Thoracic aorta (tissue), 2 donors: ENCODE measurements at regions not wholly inside any gene's neighbourhood (a gene's known extent, or its start where the extent isn't known, plus 50 kb on each side); places are given as distances from the start of the nearest gene placed in this dataset.

Experiments
- ATAC-seq: fragments of 150-250 bp; one replicate; pipeline ENCODE4 v1.8.0; 2017; ENCODE audit warnings: low read depth; ENCODE audit not compliant: insufficient number of reproducible peaks, low FRiP score
- DNase-seq: peaks from one replicate; pipeline ENCODE4 v3.0.0-alpha.2; 2020; ENCODE audit warnings: low spot score
- H3K27ac ChIP-seq, 2 donors: fragments of 200-600 bp; sonication (generic); 1 replicate in 1 of 2; 2 replicates in 1 of 2; pipeline ENCODE4 v1.5.1; 2016; ENCODE audit warnings: mild to moderate bottlenecking in 2 of 2, moderate library complexity in 2 of 2
- H3K27me3 ChIP-seq: fragments of 200-600 bp; sonication (generic); replicated peaks from 2 replicates; pipeline ENCODE4 v1.6.0; 2016; ENCODE audit warnings: mild to moderate bottlenecking; ENCODE audit not compliant: insufficient read depth
- H3K36me3 ChIP-seq: fragments of 200-600 bp; sonication (generic); one replicate; pipeline ENCODE4 v1.5.1; 2016
- H3K4me1 ChIP-seq, 2 donors: fragments of 200-600 bp; sonication (generic); 1 replicate in 1 of 2; 2 replicates in 1 of 2; pipeline versions ENCODE4 v1.5.1 to v1.6.0; 2016; ENCODE audit warnings: low read depth in 2 of 2, mild to moderate bottlenecking in 1 of 2; ENCODE audit not compliant: control insufficient read depth in 1 of 2
- H3K4me3 ChIP-seq: fragments of 200-600 bp; sonication (generic); 2 replicates; pipeline ENCODE4 v1.5.1; 2016; ENCODE audit warnings: mild to moderate bottlenecking
- H3K9me3 ChIP-seq: fragments of 200-600 bp; sonication (generic); 2 replicates; pipeline ENCODE4 v1.5.1; 2016
- CTCF ChIP-seq: fragments of 200-600 bp; sonication (generic); IDR thresholded peaks from one replicate; pipeline ENCODE4 v1.5.1; 2019; ENCODE audit warnings: antibody characterized with exemption

- ATAC-seq (no peak), DNase-seq (no peak)
- H3K9me3 ChIP-seq: no peaks in the 10 kb centered on the region
- no peak overlapping the region for H3K27ac ChIP-seq
- no peaks in the 10 kb centered on the region for H3K27me3 ChIP-seq
- no peak for TF ChIP-seq CTCF
- H3K36me3 ChIP-seq: no peaks in the 10 kb centered on the region
- no peaks in the 10 kb centered on the region for H3K4me1 ChIP-seq
- no peak overlapping the region for H3K4me3 ChIP-seq
Measured at GRCh38 chr20:62570403-62570802, 71.9 kb upstream of the SLCO4A1 start.

GRCh38 chr20:62570897-62571668 is 71.2 kb upstream of the SLCO4A1 start:
- Histone ChIP-seq H3K9me3 (no peaks in the 10 kb centered on the region), H3K27ac (no peak overlapping the region), H3K4me1 (no peaks in the 10 kb centered on the region), H3K4me3 (no peak overlapping the region), H3K36me3 (no peaks in the 10 kb centered on the region), H3K27me3 (no peaks in the 10 kb centered on the region)
- DNase-seq (no peak), ATAC-seq (no peak)
- TF ChIP-seq CTCF: no peak

- no peaks in the 10 kb centered on the region for H3K36me3 ChIP-seq
- ATAC-seq (no peak), DNase-seq (no peak)
- H3K4me1 ChIP-seq: no peaks in the 10 kb centered on the region
- no peak overlapping the region for H3K4me3 ChIP-seq
- no peaks in the 10 kb centered on the region for H3K27me3 ChIP-seq
- TF ChIP-seq CTCF: no peak
- H3K9me3 ChIP-seq: no peaks in the 10 kb centered on the region
- no peak overlapping the region for H3K27ac ChIP-seq
Measured at GRCh38 chr20:62571669-62572344, 70.5 kb upstream of the SLCO4A1 start.

- Histone ChIP-seq H3K36me3 (no peaks in the 10 kb centered on the region), H3K4me1 (no peaks in the 10 kb centered on the region), H3K27ac (no peak overlapping the region), H3K4me3 (no peak overlapping the region), H3K27me3 (no peaks in the 10 kb centered on the region), H3K9me3 (no peaks in the 10 kb centered on the region)
- DNase-seq (no peak), ATAC-seq (no peak)
- TF ChIP-seq CTCF: no peak
Measured at GRCh38 chr20:62572980-62573379, 69.3 kb upstream of the SLCO4A1 start.

GRCh38 chr20:62573817-62574216 is 68.5 kb upstream of the SLCO4A1 start:
- TF ChIP-seq CTCF: no peak
- Histone ChIP-seq H3K27me3 (no peaks in the 10 kb centered on the region), H3K9me3 (no peaks in the 10 kb centered on the region), H3K4me3 (no peak overlapping the region), H3K27ac (no peak overlapping the region), H3K36me3 (no peaks in the 10 kb centered on the region), H3K4me1 (no peaks in the 10 kb centered on the region)
- ATAC-seq (no peak), DNase-seq (no peak)
